Astrocyte (in vitro differentiated cells and primary cell): ENCODE measurements at regions not wholly inside any gene's neighbourhood (a gene's known extent, or its start where the extent isn't known, plus 50 kb on each side); places are given as distances from the start of the nearest gene placed in this dataset.

ENCODE experiments used
- DNase-seq: peaks from one replicate; pipeline ENCODE4 v3.0.0-alpha.2; 2010; ENCODE audit warnings: low read depth
- FAIRE-seq: peaks from 2 replicates; lab custom pipeline; 2011; peaks lifted over from hg19 to GRCh38; lab: Jason Lieb, UNC
- H2AFZ ChIP-seq: 2 replicates; pipeline ENCODE4 v1.6.0; 2012; ENCODE audit warnings: low read depth, low read length, inconsistent platforms
- H3K27ac ChIP-seq: 2 replicates; pipeline ENCODE4 v1.5.1; 2011; ENCODE audit warnings: low read depth, low read length, inconsistent platforms
- H3K27me3 ChIP-seq: 2 replicates; pipeline ENCODE4 v1.6.0; 2011; ENCODE audit warnings: low read length, inconsistent platforms; ENCODE audit not compliant: insufficient read depth
- H3K36me3 ChIP-seq: 2 replicates; pipeline ENCODE4 v1.5.1; 2011; ENCODE audit warnings: low read length, inconsistent platforms; ENCODE audit not compliant: insufficient read depth
- H3K4me1 ChIP-seq: 2 replicates; pipeline ENCODE4 v1.5.1; 2011; ENCODE audit warnings: low read length, inconsistent platforms; ENCODE audit not compliant: insufficient read depth
- H3K4me2 ChIP-seq: 2 replicates; pipeline ENCODE4 v1.6.0; 2012; ENCODE audit warnings: low read length, inconsistent platforms
- H3K4me3 ChIP-seq: 2 replicates; pipeline ENCODE4 v1.5.1; 2011; ENCODE audit warnings: low read depth, mild to moderate bottlenecking, low read length, inconsistent platforms; ENCODE audit not compliant: insufficient read depth
- H3K79me2 ChIP-seq: 2 replicates; pipeline ENCODE4 v1.6.0; 2012; ENCODE audit warnings: mild to moderate bottlenecking, low read length, inconsistent platforms; ENCODE audit not compliant: insufficient read depth
- H3K9ac ChIP-seq: 2 replicates; pipeline ENCODE4 v1.6.0; 2012; ENCODE audit warnings: mild to moderate bottlenecking, low read length, inconsistent platforms
- H3K9me3 ChIP-seq: 2 replicates; pipeline ENCODE4 v1.5.1; 2012; ENCODE audit warnings: low read depth, mild to moderate bottlenecking, low read length, inconsistent platforms; ENCODE audit not compliant: insufficient read depth
- H4K20me1 ChIP-seq: 2 replicates; pipeline ENCODE4 v1.6.0; 2012; ENCODE audit warnings: low read length, inconsistent platforms; ENCODE audit not compliant: insufficient read depth
- H3K27ac Mint-ChIP-seq: one replicate; pipeline ENCODE4 v1.8.0; 2021; ENCODE audit warnings: mild to moderate bottlenecking, mixed read lengths; ENCODE audit not compliant: unreplicated experiment
- H3K27me3 Mint-ChIP-seq: one replicate; pipeline ENCODE4 v1.8.0; 2021; ENCODE audit warnings: low read depth, mixed read lengths; ENCODE audit not compliant: unreplicated experiment
- H3K36me3 Mint-ChIP-seq: one replicate; pipeline ENCODE4 v1.8.0; 2021; ENCODE audit warnings: low read depth, mixed read lengths; ENCODE audit not compliant: unreplicated experiment
- H3K4me1 Mint-ChIP-seq: one replicate; pipeline ENCODE4 v1.8.0; 2021; ENCODE audit warnings: low read depth, mixed read lengths; ENCODE audit not compliant: unreplicated experiment
- H3K4me3 Mint-ChIP-seq: one replicate; pipeline ENCODE4 v1.8.0; 2021; ENCODE audit warnings: mild to moderate bottlenecking, moderate library complexity, mixed read lengths; ENCODE audit not compliant: unreplicated experiment
- H3K9me3 Mint-ChIP-seq: one replicate; pipeline ENCODE4 v1.8.0; 2021; ENCODE audit warnings: mild to moderate bottlenecking, mixed read lengths; ENCODE audit not compliant: unreplicated experiment
- EZH2 ChIP-seq: IDR thresholded peaks from 2 replicates; pipeline ENCODE4 v1.6.1; 2012; ENCODE audit warnings: mild to moderate bottlenecking, low read length, inconsistent platforms; ENCODE audit not compliant: insufficient read depth
- TF ChIP-seq, protein P1 (sequence below): IDR thresholded peaks from 2 replicates; pipeline ENCODE4 v1.5.1; 2011; ENCODE audit warnings: low read depth, mild to moderate bottlenecking, inconsistent platforms, low read length, moderate library complexity; ENCODE audit not compliant: insufficient read depth

GRCh38 chr2:8281950-8282857 is 399.7 kb upstream of the ID2 start:
- H3K79me2 ChIP-seq, result no peaks in the 10 kb centered on the region
- Mint-ChIP-seq H3K9me3 (no peaks in the 10 kb centered on the region), H3K27ac (no peak overlapping the region), H3K4me3 (no peak overlapping the region), H3K4me1 (peaks cover 1% of the 10 kb centered on the region), H3K36me3 (peaks cover under 1% of the 10 kb centered on the region), H3K27me3 (peaks cover 32% of the 10 kb centered on the region)
- no peak overlapping the region for H3K9ac ChIP-seq
- no peaks in the 10 kb centered on the region for H3K36me3 ChIP-seq
- H3K4me2 ChIP-seq, result no peak overlapping the region
- TF ChIP-seq EZH2, result no peak
- TF ChIP-seq, protein P1, sequence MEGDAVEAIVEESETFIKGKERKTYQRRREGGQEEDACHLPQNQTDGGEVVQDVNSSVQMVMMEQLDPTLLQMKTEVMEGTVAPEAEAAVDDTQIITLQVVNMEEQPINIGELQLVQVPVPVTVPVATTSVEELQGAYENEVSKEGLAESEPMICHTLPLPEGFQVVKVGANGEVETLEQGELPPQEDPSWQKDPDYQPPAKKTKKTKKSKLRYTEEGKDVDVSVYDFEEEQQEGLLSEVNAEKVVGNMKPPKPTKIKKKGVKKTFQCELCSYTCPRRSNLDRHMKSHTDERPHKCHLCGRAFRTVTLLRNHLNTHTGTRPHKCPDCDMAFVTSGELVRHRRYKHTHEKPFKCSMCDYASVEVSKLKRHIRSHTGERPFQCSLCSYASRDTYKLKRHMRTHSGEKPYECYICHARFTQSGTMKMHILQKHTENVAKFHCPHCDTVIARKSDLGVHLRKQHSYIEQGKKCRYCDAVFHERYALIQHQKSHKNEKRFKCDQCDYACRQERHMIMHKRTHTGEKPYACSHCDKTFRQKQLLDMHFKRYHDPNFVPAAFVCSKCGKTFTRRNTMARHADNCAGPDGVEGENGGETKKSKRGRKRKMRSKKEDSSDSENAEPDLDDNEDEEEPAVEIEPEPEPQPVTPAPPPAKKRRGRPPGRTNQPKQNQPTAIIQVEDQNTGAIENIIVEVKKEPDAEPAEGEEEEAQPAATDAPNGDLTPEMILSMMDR, result no peak
- no peaks in the 10 kb centered on the region for H3K4me1 ChIP-seq
- H3K4me3 ChIP-seq, result no peak overlapping the region
- no peaks in the 10 kb centered on the region for H4K20me1 ChIP-seq
- no peak overlapping the region for H3K27ac ChIP-seq
- DNase-seq, result no peak
- H3K27me3 ChIP-seq, result peaks cover 2% of the 10 kb centered on the region
- H3K9me3 ChIP-seq, result no peaks in the 10 kb centered on the region
- FAIRE-seq, result no peak
- no peak overlapping the region for H2AFZ ChIP-seq

DNA sequence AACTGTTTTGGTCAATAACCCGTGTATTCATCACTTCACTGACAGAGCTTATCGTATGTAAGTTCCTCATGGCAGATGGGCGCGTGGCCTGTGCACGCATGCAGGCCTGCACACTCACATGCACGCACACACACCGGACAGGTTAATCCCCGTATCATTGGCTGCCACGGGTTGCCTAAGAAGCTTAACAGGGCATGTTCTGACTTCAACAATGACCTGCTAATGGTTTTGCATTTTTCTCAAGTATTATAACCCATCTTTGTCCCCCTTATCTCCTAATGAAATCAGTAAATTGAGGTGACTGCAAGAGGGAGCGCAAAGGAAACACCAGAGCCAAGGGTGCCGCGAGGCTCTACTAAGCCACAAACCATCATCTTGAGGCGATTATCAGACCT is 399.0 kb upstream of the ID2 start:
- Mint-ChIP-seq H3K4me3 (no peak overlapping the region), H3K4me1 (peaks cover 1% of the 10 kb centered on the region), H3K27me3 (peaks cover 28% of the 10 kb centered on the region), H3K36me3 (no peaks in the 10 kb centered on the region), H3K27ac (no peak overlapping the region), H3K9me3 (no peaks in the 10 kb centered on the region)
- DNase-seq, result no peak
- H3K4me2 ChIP-seq, result no peak overlapping the region
- TF ChIP-seq, protein P1, result no peak
- no peak for TF ChIP-seq EZH2
- H3K36me3 ChIP-seq, result no peaks in the 10 kb centered on the region
- H3K4me3 ChIP-seq, result no peak overlapping the region
- no peak overlapping the region for H3K9ac ChIP-seq
- no peak for FAIRE-seq
- H4K20me1 ChIP-seq, result no peaks in the 10 kb centered on the region
- H3K27me3 ChIP-seq, result no peaks in the 10 kb centered on the region
- H2AFZ ChIP-seq, result no peak overlapping the region
- no peaks in the 10 kb centered on the region for H3K79me2 ChIP-seq
- no peaks in the 10 kb centered on the region for H3K9me3 ChIP-seq
- no peak overlapping the region for H3K27ac ChIP-seq
- H3K4me1 ChIP-seq, result no peaks in the 10 kb centered on the region

DNA sequence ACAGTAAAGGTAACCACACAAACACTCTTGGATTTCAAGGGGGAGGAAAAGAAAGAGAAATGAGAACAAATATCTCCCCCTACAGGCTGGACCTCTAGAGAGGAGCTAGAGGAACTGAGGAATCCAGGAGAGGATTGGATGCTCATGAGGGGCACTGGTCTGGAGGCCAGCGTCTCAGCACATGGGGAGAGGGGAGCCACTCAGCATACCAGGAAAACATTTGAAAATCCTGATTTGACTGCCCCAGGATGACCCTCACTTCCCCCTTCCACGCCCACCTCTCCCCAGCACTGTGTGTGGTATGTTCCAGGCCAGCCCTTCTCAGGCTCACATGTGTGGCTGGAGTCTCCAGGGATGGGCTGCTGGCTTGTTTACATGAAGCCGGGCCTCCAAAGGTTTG is 396.8 kb upstream of the ID2 start:
- H3K4me1 Mint-ChIP-seq, result peaks cover 1% of the 10 kb centered on the region
- no peaks in the 10 kb centered on the region for H3K9me3 Mint-ChIP-seq
- Histone ChIP-seq H3K4me1 (no peaks in the 10 kb centered on the region), H2AFZ (no peak overlapping the region), H3K4me3 (no peak overlapping the region), H3K36me3 (no peaks in the 10 kb centered on the region), H3K9me3 (no peaks in the 10 kb centered on the region), H3K79me2 (no peaks in the 10 kb centered on the region), H3K9ac (no peak overlapping the region), H3K27ac (no peak overlapping the region), H3K27me3 (no peaks in the 10 kb centered on the region), H3K4me2 (no peak overlapping the region), H4K20me1 (no peaks in the 10 kb centered on the region)
- TF ChIP-seq, protein P1, result no peak
- TF ChIP-seq EZH2, result no peak
- H3K36me3 Mint-ChIP-seq, result no peaks in the 10 kb centered on the region
- H3K4me3 Mint-ChIP-seq, result no peak overlapping the region
- H3K27ac Mint-ChIP-seq, result no peak overlapping the region
- peaks cover 13% of the 10 kb centered on the region for H3K27me3 Mint-ChIP-seq
- no peak for DNase-seq
- FAIRE-seq, result no peak
